ENCODE measurements at regions not wholly inside any gene's neighbourhood (a gene's known extent, or its start where the extent isn't known, plus 50 kb on each side); places are given as distances from the start of the nearest gene placed in this dataset.

DNA sequence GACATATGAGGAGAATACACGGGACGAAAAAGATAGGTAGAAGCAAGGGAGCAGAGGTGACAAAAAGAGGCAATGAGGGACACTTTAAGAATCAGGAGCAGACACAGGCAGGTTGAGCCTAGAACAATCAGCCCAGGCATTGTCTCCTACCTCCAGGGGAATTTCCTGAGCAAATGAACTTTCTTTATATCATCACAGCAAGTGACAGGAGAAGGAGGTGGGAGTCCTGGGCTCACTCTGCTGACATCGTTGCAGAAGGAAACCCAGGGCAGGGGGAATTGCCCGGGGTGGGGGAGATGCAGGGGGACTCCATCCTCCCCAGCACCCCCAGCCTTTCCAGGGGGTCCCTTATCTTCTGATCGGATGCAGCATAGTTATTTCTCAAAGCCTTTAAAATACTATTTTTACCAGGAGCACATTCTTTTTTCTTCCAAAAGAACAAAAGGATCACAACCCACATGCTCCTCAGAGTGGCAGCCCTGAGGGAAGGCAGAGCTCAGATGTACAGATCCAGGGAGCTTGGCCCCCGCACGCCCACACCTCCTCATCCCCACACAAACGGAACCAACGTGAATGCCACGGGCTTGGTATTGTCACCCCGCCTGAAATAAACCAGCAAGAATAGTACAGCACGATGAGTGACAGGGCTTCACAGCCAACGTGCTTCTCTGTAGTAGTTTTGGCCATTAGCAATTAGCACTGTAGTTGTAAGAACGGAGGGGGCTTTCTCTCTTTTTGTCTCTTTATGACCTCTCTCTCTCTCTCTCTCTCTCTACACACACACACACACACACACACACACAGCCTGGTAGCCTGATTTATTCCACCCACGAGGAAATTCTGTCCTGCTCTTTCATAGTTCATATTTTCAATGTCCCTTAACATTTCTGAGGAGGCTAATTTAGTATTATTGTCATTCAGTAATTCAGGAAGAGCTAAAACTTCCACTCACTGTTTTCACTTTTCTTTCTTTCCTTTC lies 169.5 kb upstream of the UBL3 start:
- TF ChIP-seq POLR2AphosphoS5 (IDR thresholded peaks at IDR 0.05; ENCODE audit: insufficient read depth, low read depth, low read length), result no peak
- no peak for TF ChIP-seq CTCF (IDR thresholded peaks at IDR 0.05; ENCODE audit: extremely low read depth in 1 of 2, insufficient read depth in 1 of 2, low read depth in 1 of 2, low read length in 2 of 2)
- TF ChIP-seq MYC (IDR thresholded peaks at IDR 0.05; ENCODE audit: low read depth, low read length), result no peak
- TF ChIP-seq POLR2A (IDR thresholded peaks at IDR 0.05; ENCODE audit: low read depth, low read length), result no peak
- TF ChIP-seq EZH2 (IDR thresholded peaks at IDR 0.05; ENCODE audit: borderline replicate concordance, low read depth, low read length, severe bottlenecking), result no peak
- no peak for TF ChIP-seq GATA2 (IDR thresholded peaks at IDR 0.05; ENCODE audit: insufficient read depth, insufficient read length, low read depth, low read length)
